Activated CD4-positive, alpha-beta memory T cell treated with anti-CD3 and anti-CD28 coated beads, Interleukin-2, amount 10 ng/mL, durations not matched to agents 7 days and 5 days (primary cell): ENCODE measurements at regions not wholly inside any gene's neighbourhood (a gene's known extent, or its start where the extent isn't known, plus 50 kb on each side); places are given as distances from the start of the nearest gene placed in this dataset.
"Not testable (repeated sequence)": the region's sequence is repeated elsewhere in the genome, so short reads cannot be mapped to it uniquely, and the experiment has no call there.

Experiments used
- CTCF ChIA-PET: fragments of 350-600 bp; sonication (Branson Sonifier 250); formaldehyde crosslinking; loops from one replicate; lab custom pipeline; 2021; ENCODE audit warnings: antibody characterized with exemption, inconsistent platforms; lab: Charles Lee
- POLR2A ChIA-PET: fragments of 350-600 bp; sonication (Branson Sonifier 250); formaldehyde crosslinking; loops from one replicate; lab custom pipeline; 2021; ENCODE audit warnings: antibody characterized with exemption; lab: Charles Lee
- DNase-seq: peaks from one replicate; pipeline ENCODE4 v3.0.0-alpha.2; 2020
- H3K27ac Mint-ChIP-seq: one replicate; pipeline ENCODE4 v1.8.0; 2021; ENCODE audit warnings: mild to moderate bottlenecking, mixed read lengths
- H3K27me3 Mint-ChIP-seq: one replicate; pipeline ENCODE4 v1.8.0; 2021; ENCODE audit warnings: mixed read lengths
- H3K36me3 Mint-ChIP-seq: one replicate; pipeline ENCODE4 v1.8.0; 2021; ENCODE audit warnings: low read depth, mixed read lengths
- H3K4me1 Mint-ChIP-seq: one replicate; pipeline ENCODE4 v1.8.0; 2021; ENCODE audit warnings: mixed read lengths
- H3K4me3 Mint-ChIP-seq: one replicate; pipeline ENCODE4 v1.8.0; 2021; ENCODE audit warnings: mild to moderate bottlenecking, mixed read lengths
- H3K9me3 Mint-ChIP-seq: one replicate; pipeline ENCODE4 v1.8.0; 2021; ENCODE audit warnings: mixed read lengths

- Mint-ChIP-seq H3K9me3 (peaks cover 19% of the 10 kb centered on the region), H3K27me3 (no peaks in the 10 kb centered on the region), H3K36me3 (no peaks in the 10 kb centered on the region), H3K27ac (no peak overlapping the region), H3K4me3 (no peak overlapping the region), H3K4me1 (no peaks in the 10 kb centered on the region)
- ChIA-PET CTCF (no interaction called here), POLR2A (no interaction called here)
- DNase-seq = no peak
Measured at GRCh38 chr18:73118121-73118816, 250.5 kb upstream of the NETO1 start.

GRCh38 chr18:73110307-73110706 lies 242.5 kb upstream of the NETO1 start:
- H3K27me3 Mint-ChIP-seq = no peaks in the 10 kb centered on the region
- H3K4me3 Mint-ChIP-seq = no peak overlapping the region
- CTCF ChIA-PET = no interaction called here
- H3K36me3 Mint-ChIP-seq = no peaks in the 10 kb centered on the region
- no peak for DNase-seq
- H3K27ac Mint-ChIP-seq = no peak overlapping the region
- H3K4me1 Mint-ChIP-seq = no peaks in the 10 kb centered on the region
- H3K9me3 Mint-ChIP-seq = peaks cover 15% of the 10 kb centered on the region
- POLR2A ChIA-PET = no interaction called here

DNA sequence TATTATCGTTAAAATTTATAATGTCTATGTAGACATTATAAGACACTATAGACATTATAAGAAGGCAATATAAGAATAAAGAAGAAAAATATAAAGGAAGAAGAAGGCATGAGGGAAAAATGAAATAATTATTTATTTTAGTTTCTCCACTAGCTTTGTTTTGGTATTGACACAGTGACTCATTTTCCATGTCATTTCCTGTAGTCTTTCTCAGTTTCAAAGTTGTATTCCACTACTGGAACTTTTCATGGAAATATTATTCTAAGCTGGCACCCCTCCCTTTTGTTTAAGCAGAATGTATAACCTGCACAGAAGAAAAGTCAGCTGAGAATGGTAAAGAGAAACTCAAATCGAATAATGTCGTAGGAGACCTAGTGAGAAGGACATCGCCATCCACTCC lies 234.2 kb upstream of the NETO1 start:
- H3K9me3 Mint-ChIP-seq = peaks cover 8% of the 10 kb centered on the region
- H3K27me3 Mint-ChIP-seq = no peaks in the 10 kb centered on the region
- DNase-seq = no peak
- no peak overlapping the region for H3K27ac Mint-ChIP-seq
- ChIA-PET CTCF (no interaction called here), POLR2A (no interaction called here)
- H3K36me3 Mint-ChIP-seq = no peaks in the 10 kb centered on the region
- no peak overlapping the region for H3K4me3 Mint-ChIP-seq
- H3K4me1 Mint-ChIP-seq = no peaks in the 10 kb centered on the region

DNA sequence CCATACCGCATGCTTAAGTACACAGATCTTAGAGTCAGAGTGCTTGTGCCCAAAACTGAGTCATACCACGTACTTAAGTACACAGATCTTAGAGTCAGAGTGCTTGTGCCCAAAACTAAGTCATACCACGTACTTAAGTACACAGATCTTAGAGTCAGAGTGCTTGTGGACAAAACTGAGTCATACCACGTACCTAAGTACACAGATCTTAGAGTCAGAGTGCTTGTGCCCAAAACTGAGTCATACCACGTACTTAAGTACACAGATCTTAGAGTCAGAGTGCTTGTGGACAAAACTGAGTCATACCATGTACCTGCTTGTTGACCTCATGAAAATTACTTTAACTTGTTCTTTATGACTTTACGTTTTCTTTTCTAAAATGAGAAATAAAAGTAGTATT lies 233.7 kb upstream of the NETO1 start:
- H3K27me3 Mint-ChIP-seq, POLR2A ChIA-PET, H3K4me1 Mint-ChIP-seq, CTCF ChIA-PET, H3K36me3 Mint-ChIP-seq, H3K4me3 Mint-ChIP-seq, DNase-seq, H3K9me3 Mint-ChIP-seq, H3K27ac Mint-ChIP-seq: not testable (repeated sequence)

GRCh38 chr18:73099759-73100158 lies 232.0 kb upstream of the NETO1 start:
- DNase-seq = no peak
- Mint-ChIP-seq H3K27me3 (no peaks in the 10 kb centered on the region), H3K4me1 (no peaks in the 10 kb centered on the region), H3K27ac (no peak overlapping the region), H3K36me3 (no peaks in the 10 kb centered on the region), H3K4me3 (no peak overlapping the region), H3K9me3 (peaks cover 7% of the 10 kb centered on the region)
- CTCF ChIA-PET = no interaction called here
- POLR2A ChIA-PET = no interaction called here

GRCh38 chr18:73093687-73094250 lies 226.0 kb upstream of the NETO1 start:
- no peak for DNase-seq
- Mint-ChIP-seq H3K4me3 (no peak overlapping the region), H3K4me1 (no peaks in the 10 kb centered on the region), H3K9me3 (peaks cover 15% of the 10 kb centered on the region), H3K27ac (no peak overlapping the region), H3K36me3 (no peaks in the 10 kb centered on the region), H3K27me3 (no peaks in the 10 kb centered on the region)
- POLR2A ChIA-PET = no interaction called here
- CTCF ChIA-PET = no interaction called here

GRCh38 chr18:73088445-73088844 lies 220.7 kb upstream of the NETO1 start:
- Mint-ChIP-seq H3K4me3 (no peak overlapping the region), H3K4me1 (no peaks in the 10 kb centered on the region), H3K27ac (no peak overlapping the region), H3K27me3 (no peaks in the 10 kb centered on the region), H3K36me3 (no peaks in the 10 kb centered on the region), H3K9me3 (peaks cover 17% of the 10 kb centered on the region)
- no peak for DNase-seq
- POLR2A ChIA-PET = no interaction called here
- CTCF ChIA-PET = no interaction called here

- ChIA-PET CTCF (no interaction called here), POLR2A (no interaction called here)
- Mint-ChIP-seq H3K4me3 (no peak overlapping the region), H3K27me3 (no peaks in the 10 kb centered on the region), H3K9me3 (peaks cover 15% of the 10 kb centered on the region), H3K36me3 (no peaks in the 10 kb centered on the region), H3K27ac (no peak overlapping the region), H3K4me1 (no peaks in the 10 kb centered on the region)
- no peak for DNase-seq
Measured at GRCh38 chr18:73087282-73087977, 219.6 kb upstream of the NETO1 start.

- POLR2A ChIA-PET = no interaction called here
- H3K27ac Mint-ChIP-seq = no peak overlapping the region
- no peaks in the 10 kb centered on the region for H3K36me3 Mint-ChIP-seq
- no peaks in the 10 kb centered on the region for H3K27me3 Mint-ChIP-seq
- H3K9me3 Mint-ChIP-seq = peaks cover 17% of the 10 kb centered on the region
- CTCF ChIA-PET = no interaction called here
- DNase-seq = no peak
- H3K4me3 Mint-ChIP-seq = no peak overlapping the region
- no peaks in the 10 kb centered on the region for H3K4me1 Mint-ChIP-seq
Measured at GRCh38 chr18:73079920-73080319, 212.1 kb upstream of the NETO1 start.

DNA sequence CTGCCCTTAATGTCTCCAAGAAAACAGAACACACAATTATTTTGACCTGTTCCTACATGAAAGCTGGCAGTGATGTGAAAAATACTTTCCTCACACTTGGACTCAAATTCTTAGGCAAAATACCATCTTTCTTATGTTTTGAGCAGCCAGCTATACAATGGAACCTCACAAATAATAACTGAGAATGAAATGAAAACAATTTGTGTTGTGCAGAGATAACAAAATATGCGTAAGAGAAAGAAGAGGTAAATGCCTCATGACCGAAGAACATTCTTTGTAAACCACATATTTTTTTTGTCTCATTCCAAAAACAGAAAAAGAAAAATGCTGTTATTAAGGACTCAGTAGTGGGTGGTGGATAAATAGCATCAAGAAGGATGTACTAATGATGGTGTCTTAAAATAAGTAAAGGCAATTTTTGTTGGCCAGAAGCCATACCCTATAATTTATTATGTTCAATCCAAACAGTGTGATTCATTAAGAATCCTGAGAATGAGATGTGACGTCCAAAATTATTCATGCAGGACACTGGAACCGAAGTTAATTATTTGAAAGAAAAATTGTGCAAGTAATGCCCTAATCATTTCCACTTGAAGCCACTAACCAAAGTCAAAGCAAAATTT lies 193.0 kb upstream of the NETO1 start:
- no peak overlapping the region for H3K4me3 Mint-ChIP-seq
- H3K27ac Mint-ChIP-seq = no peak overlapping the region
- H3K4me1 Mint-ChIP-seq = no peaks in the 10 kb centered on the region
- no peaks in the 10 kb centered on the region for H3K36me3 Mint-ChIP-seq
- no peak for DNase-seq
- H3K9me3 Mint-ChIP-seq = peaks cover 6% of the 10 kb centered on the region
- ChIA-PET CTCF (no interaction called here), POLR2A (no interaction called here)
- H3K27me3 Mint-ChIP-seq = no peaks in the 10 kb centered on the region

GRCh38 chr18:73059280-73059679 lies 191.5 kb upstream of the NETO1 start:
- peaks cover 6% of the 10 kb centered on the region for H3K9me3 Mint-ChIP-seq
- H3K4me1 Mint-ChIP-seq = no peaks in the 10 kb centered on the region
- no peak for DNase-seq
- H3K4me3 Mint-ChIP-seq = no peak overlapping the region
- H3K27ac Mint-ChIP-seq = no peak overlapping the region
- ChIA-PET POLR2A (no interaction called here), CTCF (no interaction called here)
- no peaks in the 10 kb centered on the region for H3K36me3 Mint-ChIP-seq
- no peaks in the 10 kb centered on the region for H3K27me3 Mint-ChIP-seq

DNA sequence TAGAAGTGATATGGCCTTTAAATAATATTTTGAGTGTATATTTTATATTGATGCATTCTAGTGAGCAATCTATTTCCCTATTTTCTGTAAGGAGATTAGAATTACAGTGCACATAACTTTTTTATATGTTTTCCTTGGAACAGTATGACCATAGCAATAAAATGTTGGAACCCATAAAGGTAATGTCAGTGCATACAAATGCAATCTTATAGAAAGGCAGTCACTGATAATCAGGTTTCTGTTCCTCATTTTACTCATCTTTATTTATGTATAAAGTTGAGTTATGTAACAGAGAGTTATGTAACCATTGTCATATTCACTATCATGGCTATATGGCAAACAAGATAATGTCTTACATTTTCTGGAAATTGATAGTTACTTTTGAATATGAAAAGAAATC lies 179.9 kb upstream of the NETO1 start:
- no peak overlapping the region for H3K27ac Mint-ChIP-seq
- no peaks in the 10 kb centered on the region for H3K4me1 Mint-ChIP-seq
- ChIA-PET POLR2A (no interaction called here), CTCF (no interaction called here)
- peaks cover 12% of the 10 kb centered on the region for H3K9me3 Mint-ChIP-seq
- no peaks in the 10 kb centered on the region for H3K27me3 Mint-ChIP-seq
- H3K4me3 Mint-ChIP-seq = no peak overlapping the region
- no peak for DNase-seq
- no peaks in the 10 kb centered on the region for H3K36me3 Mint-ChIP-seq

- Mint-ChIP-seq H3K4me1 (no peaks in the 10 kb centered on the region), H3K4me3 (no peak overlapping the region)
- CTCF ChIA-PET = no interaction called here
Measured at GRCh38 chr18:73045037-73045436, 177.2 kb upstream of the NETO1 start.

More at GRCh38 chr18:73045037-73045436, 177.2 kb upstream of the NETO1 start:
- DNase-seq = no peak
- Mint-ChIP-seq H3K27me3 (no peaks in the 10 kb centered on the region), H3K36me3 (no peaks in the 10 kb centered on the region), H3K27ac (no peak overlapping the region), H3K9me3 (peaks cover 13% of the 10 kb centered on the region)
- POLR2A ChIA-PET = no interaction called here
